Activated CD8-positive, alpha-beta memory T cell treated with anti-CD3 and anti-CD28 coated beads, Interleukin-2, amount 10 ng/mL, durations not matched to agents 7 days and 5 days (primary cell): ENCODE measurements at regions not wholly inside any gene's neighbourhood (a gene's known extent, or its start where the extent isn't known, plus 50 kb on each side); places are given as distances from the start of the nearest gene placed in this dataset.

Experiments used
- ATAC-seq: fragments of 150-1000 bp; cut with Tn5 transposase; one replicate; pipeline ENCODE4 v1.10.0; 2021; ENCODE audit warnings: moderate library complexity
- CTCF ChIA-PET: fragments of 350-600 bp; sonication (Branson Sonifier 250); formaldehyde crosslinking; loops from one replicate; lab custom pipeline; 2021; ENCODE audit warnings: antibody characterized with exemption; lab: Charles Lee
- DNase-seq: peaks from one replicate; pipeline ENCODE4 v3.0.0-alpha.2; 2020
- H3K27ac Mint-ChIP-seq: one replicate; pipeline ENCODE4 v1.8.0; 2021; ENCODE audit warnings: mild to moderate bottlenecking, mixed read lengths
- H3K27me3 Mint-ChIP-seq: one replicate; pipeline ENCODE4 v1.8.0; 2021; ENCODE audit warnings: mixed read lengths
- H3K36me3 Mint-ChIP-seq: one replicate; pipeline ENCODE4 v1.8.0; 2021; ENCODE audit warnings: mild to moderate bottlenecking, mixed read lengths
- H3K4me1 Mint-ChIP-seq: one replicate; pipeline ENCODE4 v1.8.0; 2021; ENCODE audit warnings: mixed read lengths
- H3K4me3 Mint-ChIP-seq: one replicate; pipeline ENCODE4 v1.8.0; 2021; ENCODE audit warnings: mild to moderate bottlenecking, moderate library complexity, mixed read lengths
- H3K9me3 Mint-ChIP-seq: one replicate; pipeline ENCODE4 v1.8.0; 2022; ENCODE audit warnings: low read depth, mixed read lengths

DNA sequence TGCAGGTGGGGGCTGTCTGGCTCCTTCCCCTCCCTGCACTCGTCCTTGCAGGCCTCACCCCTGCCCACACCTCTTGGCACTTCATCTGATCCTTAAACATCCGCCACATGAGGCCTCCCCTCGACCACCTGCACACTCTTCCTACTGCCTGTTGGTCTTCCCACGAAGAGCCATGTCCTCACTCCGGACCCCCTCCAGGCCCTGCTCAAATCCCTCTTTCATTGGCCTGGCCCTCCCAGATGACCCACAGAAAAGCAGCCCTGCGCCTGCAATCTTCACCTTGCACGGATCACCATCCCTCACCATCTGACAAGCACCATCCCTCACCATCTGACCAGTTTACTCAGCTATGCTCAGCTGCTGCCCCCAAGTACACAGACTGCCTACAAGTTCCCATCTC lies 193.6 kb downstream of the BCL11B start:
- H3K27ac Mint-ChIP-seq = no peak overlapping the region
- peaks cover 15% of the 10 kb centered on the region for H3K9me3 Mint-ChIP-seq
- CTCF ChIA-PET = no interaction called here
- no peak overlapping the region for H3K4me3 Mint-ChIP-seq
- peaks cover 17% of the 10 kb centered on the region for H3K36me3 Mint-ChIP-seq
- no peak for ATAC-seq
- DNase-seq = peak; percentile 23
- H3K27me3 Mint-ChIP-seq = no peaks in the 10 kb centered on the region
- H3K4me1 Mint-ChIP-seq = peaks cover 26% of the 10 kb centered on the region

DNA sequence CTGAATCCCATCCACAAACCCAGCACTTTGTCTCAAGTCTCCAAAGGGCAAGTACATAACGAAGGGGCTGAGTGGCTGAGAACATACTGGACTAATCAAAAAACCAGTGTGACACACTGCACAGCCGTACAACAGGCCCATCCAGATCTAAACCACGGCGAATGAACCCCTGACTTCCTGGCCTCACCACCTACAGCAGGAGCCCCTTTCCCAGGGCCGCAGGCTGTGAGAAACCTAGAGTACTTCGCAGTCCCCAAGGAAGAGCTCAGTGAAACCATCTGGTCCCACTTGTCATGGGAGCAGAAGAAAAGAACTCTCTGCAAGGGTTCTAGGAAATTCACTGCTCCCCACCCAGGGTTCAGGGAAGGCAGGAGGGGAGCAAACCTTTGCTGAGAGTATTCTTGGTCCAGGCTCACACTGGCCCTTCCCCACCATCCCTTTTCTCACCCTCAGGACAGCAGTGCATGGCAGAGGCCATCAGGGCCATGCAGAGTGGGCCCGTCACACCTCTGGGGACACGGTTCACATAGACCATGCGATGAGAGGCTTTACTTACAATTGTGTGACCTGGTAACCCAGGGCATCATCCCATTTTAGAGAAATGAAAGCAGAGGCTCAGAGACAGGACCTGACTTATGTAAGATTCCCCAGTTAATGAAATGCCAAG lies 192.8 kb downstream of the BCL11B start:
- Mint-ChIP-seq H3K36me3 (peaks cover 17% of the 10 kb centered on the region), H3K9me3 (peaks cover 15% of the 10 kb centered on the region), H3K27me3 (no peaks in the 10 kb centered on the region), H3K4me1 (peaks cover 26% of the 10 kb centered on the region), H3K4me3 (no peak overlapping the region), H3K27ac (no peak overlapping the region)
- CTCF ChIA-PET = no interaction called here
- no peak for ATAC-seq
- DNase-seq = peak; percentile 25

DNA sequence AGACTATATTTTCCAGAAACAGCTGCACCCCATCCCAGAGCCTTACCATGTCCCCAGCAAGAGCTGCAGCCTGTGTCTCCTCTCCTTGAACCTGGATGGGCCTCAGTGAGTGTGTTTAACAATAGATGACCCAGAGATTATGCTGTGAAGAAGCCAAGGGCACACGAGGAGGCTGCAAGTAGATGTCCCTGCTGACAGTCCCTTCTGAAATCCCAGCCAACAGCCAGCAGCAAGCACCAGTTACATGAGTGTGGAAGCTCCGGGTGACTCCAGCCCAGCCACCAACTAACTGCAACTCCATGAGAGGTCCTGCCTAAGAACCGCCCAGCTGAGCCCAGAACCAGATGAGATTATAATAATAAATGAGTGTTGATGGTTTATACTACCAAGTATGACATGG lies 191.7 kb downstream of the BCL11B start:
- DNase-seq (no peak), ATAC-seq (no peak)
- CTCF ChIA-PET = no interaction called here
- Mint-ChIP-seq H3K4me3 (no peak overlapping the region), H3K27me3 (no peaks in the 10 kb centered on the region), H3K27ac (no peak overlapping the region), H3K9me3 (peaks cover 15% of the 10 kb centered on the region), H3K4me1 (peaks cover 20% of the 10 kb centered on the region), H3K36me3 (peaks cover 17% of the 10 kb centered on the region)

DNA sequence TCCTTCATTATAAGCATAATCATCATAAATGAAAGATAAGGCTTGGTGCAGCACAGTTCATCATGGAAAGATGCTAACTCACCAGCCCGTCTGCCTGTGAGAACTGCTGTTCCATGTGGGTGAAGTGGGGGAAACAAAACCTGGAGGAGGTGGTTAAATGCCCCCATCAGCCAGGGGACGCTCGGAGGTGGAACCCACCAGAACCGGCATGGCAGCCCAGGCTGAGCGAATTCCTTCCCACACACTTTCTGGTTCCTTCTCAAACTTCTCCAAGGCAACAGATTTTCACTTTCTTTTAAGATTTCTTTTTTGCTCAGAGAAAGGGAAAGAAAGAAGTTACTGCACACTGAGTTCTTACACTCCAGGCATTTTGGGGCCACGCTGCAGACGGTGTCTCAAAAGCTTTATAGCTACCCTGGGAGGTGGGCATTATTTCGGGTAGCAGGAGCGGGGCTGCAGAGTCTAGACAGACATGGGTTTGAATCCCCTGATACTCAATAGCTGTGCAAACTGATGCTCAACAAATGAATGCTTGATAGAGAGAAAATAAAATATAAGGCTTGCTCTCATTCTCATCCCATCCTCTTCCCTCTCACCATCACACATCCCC lies 190.7 kb downstream of the BCL11B start:
- CTCF ChIA-PET = no interaction called here
- peak; percentile 18 for DNase-seq
- Mint-ChIP-seq H3K27me3 (no peaks in the 10 kb centered on the region), H3K9me3 (peaks cover 21% of the 10 kb centered on the region), H3K4me1 (peaks cover 16% of the 10 kb centered on the region), H3K4me3 (no peak overlapping the region), H3K36me3 (peaks cover 23% of the 10 kb centered on the region), H3K27ac (no peak overlapping the region)
- ATAC-seq = no peak

DNA sequence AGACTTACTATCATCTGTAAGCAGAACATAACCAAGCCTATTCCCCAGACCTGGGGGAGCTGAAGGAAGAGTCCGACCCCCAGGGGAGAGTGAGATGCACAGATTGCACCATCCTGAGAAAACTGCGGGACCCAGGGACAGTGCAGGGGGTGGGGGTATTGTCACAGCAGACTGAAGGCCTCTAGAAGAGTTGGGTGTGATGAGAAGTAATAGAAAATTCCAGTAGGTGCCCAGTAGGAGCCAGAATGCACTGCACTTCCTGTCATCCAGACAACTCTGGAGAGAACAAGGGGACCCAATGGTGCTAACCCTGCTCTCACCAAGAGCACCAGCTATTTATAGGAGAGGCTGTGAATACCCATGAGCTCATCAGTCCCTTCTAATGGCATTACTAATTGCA lies 190.1 kb downstream of the BCL11B start:
- Mint-ChIP-seq H3K27me3 (no peaks in the 10 kb centered on the region), H3K4me1 (peaks cover 11% of the 10 kb centered on the region), H3K4me3 (no peak overlapping the region), H3K9me3 (peaks cover 22% of the 10 kb centered on the region), H3K27ac (no peak overlapping the region), H3K36me3 (peaks cover 26% of the 10 kb centered on the region)
- CTCF ChIA-PET = no interaction called here
- ATAC-seq (no peak), DNase-seq (peak; percentile 4)

DNA sequence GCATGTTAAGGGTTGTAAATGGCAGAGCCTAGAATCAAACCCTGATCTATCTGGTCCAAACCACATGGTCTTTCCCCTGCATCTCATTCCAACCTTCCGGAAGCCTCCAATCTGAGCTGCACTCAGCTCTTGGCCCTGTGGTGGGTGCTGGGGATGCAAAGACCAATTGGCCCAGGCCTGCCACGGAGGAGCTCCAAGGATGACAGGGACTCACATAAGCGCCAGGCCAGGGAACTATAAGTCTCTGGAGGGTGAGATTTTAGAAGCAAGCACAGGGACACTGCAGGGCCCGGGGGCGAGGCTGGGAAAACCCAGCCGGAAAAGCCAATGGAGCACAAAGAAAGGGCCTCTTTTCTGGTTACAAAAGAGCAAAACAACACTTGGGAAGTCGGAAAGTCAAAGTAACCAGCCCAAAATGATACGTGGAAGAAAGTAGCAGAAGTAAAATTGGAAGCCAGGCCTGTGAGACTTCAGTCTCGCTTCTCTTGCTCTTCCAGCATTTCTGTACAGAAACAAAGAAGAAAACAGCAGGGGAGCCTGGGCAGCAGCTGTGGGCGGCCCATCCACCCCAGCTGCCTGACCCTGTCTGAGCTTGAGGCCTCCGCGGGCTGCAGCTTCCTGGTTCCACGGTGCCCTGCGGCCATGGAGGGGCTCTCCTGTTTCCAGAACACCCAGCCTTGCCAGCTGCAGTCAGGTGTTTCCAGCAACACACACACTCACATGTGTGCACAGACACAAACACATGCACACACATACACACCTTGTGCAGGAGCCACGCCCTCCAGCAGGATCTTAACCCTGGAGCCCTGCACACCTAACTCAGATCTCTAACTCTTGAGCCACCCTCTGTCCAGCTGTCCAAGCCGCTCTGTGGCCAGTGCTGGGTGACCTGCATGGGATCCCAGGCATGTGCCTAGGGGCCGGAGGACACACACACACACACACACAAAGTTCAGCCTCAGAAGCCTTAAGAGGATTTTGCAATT lies 178.2 kb downstream of the BCL11B start:
- no peaks in the 10 kb centered on the region for H3K27me3 Mint-ChIP-seq
- ATAC-seq (no peak), DNase-seq (no peak)
- peaks cover 8% of the 10 kb centered on the region for H3K9me3 Mint-ChIP-seq
- H3K4me3 Mint-ChIP-seq = no peak overlapping the region
- no peaks in the 10 kb centered on the region for H3K4me1 Mint-ChIP-seq
- H3K36me3 Mint-ChIP-seq = peaks cover 2% of the 10 kb centered on the region
- CTCF ChIA-PET = interaction anchor here (1.5 to 1.9 kb wide), 2 partner anchors 8 to 44 kb away, joined by 5 read pairs; no protein-coding TSS in a partner anchor
- no peak overlapping the region for H3K27ac Mint-ChIP-seq

DNA sequence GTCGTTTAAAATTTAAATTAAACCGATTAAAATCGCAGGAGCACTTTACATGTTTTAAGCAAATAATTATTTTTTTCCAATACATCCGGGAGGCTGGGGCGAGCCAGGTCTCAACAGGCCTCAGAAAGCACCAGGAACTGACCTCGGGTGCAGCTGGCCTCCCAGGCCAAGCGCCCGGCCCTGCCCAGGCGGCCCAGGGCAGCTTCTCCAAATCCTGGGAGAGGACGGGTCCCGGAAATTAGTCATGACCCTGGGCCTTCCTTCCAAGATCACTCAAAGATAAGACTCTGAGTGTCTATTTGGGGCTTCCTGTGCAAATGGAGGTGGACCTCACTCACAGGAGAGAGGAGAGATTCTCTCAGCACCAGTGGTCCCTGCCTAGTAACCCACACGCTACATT lies 177.1 kb downstream of the BCL11B start:
- Mint-ChIP-seq H3K9me3 (peaks cover 8% of the 10 kb centered on the region), H3K4me1 (no peaks in the 10 kb centered on the region), H3K27ac (no peak overlapping the region), H3K4me3 (no peak overlapping the region), H3K36me3 (peaks cover 2% of the 10 kb centered on the region), H3K27me3 (no peaks in the 10 kb centered on the region)
- no peak for ATAC-seq
- CTCF ChIA-PET = interaction anchor here (1.9 kb wide), 1 partner anchor 9 kb away, joined by 5 read pairs; no protein-coding TSS in a partner anchor
- no peak for DNase-seq

DNA sequence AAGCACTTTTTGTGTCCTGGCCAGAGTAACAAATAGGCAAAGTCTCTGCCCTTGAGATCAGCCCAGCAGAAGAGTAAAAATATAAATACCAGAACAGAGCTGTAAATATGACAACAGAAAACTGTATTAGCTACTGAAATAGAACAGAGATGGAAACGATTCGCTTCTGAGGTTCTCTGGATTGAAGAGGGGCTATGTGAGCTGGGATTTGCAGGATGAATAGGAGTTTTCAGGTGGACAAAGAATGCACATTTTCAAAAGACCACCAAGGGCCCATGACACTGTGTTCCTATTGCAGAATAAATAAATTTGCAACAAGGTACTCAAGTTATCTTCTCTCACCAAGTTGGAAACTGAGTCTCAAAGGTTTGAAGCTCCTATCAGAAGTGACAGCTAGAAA lies 176.6 kb downstream of the BCL11B start:
- no peak overlapping the region for H3K4me3 Mint-ChIP-seq
- no peak for ATAC-seq
- DNase-seq = no peak
- H3K27ac Mint-ChIP-seq = no peak overlapping the region
- CTCF ChIA-PET = interaction anchor here (1.9 kb wide), 1 partner anchor 10 kb away, joined by 5 read pairs; no protein-coding TSS in a partner anchor
- peaks cover 8% of the 10 kb centered on the region for H3K9me3 Mint-ChIP-seq
- H3K27me3 Mint-ChIP-seq = no peaks in the 10 kb centered on the region
- no peaks in the 10 kb centered on the region for H3K4me1 Mint-ChIP-seq
- peaks cover 2% of the 10 kb centered on the region for H3K36me3 Mint-ChIP-seq

DNA sequence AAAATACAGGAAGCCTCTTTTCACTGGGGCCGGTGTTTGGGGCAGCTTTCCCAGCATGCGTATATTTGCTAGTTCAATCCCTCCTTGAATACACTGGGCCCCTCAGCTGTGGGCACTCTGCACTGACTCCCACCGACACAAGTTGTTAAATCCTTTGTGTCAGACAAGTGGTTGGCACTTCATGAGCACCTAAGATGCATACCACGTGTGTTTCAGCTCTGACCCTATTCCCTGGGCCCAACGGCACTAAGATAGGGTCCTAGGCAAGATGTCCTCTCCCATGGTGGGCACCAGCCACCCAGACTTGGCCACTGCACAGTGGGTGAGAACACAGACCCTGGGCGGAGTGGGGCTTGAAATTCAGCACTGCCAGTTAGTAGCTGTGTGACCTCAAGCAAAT lies 173.8 kb downstream of the BCL11B start:
- H3K9me3 Mint-ChIP-seq = no peaks in the 10 kb centered on the region
- H3K27me3 Mint-ChIP-seq = no peaks in the 10 kb centered on the region
- no peaks in the 10 kb centered on the region for H3K36me3 Mint-ChIP-seq
- CTCF ChIA-PET = no interaction called here
- H3K4me3 Mint-ChIP-seq = no peak overlapping the region
- H3K4me1 Mint-ChIP-seq = no peaks in the 10 kb centered on the region
- H3K27ac Mint-ChIP-seq = no peak overlapping the region
- DNase-seq (no peak), ATAC-seq (no peak)

DNA sequence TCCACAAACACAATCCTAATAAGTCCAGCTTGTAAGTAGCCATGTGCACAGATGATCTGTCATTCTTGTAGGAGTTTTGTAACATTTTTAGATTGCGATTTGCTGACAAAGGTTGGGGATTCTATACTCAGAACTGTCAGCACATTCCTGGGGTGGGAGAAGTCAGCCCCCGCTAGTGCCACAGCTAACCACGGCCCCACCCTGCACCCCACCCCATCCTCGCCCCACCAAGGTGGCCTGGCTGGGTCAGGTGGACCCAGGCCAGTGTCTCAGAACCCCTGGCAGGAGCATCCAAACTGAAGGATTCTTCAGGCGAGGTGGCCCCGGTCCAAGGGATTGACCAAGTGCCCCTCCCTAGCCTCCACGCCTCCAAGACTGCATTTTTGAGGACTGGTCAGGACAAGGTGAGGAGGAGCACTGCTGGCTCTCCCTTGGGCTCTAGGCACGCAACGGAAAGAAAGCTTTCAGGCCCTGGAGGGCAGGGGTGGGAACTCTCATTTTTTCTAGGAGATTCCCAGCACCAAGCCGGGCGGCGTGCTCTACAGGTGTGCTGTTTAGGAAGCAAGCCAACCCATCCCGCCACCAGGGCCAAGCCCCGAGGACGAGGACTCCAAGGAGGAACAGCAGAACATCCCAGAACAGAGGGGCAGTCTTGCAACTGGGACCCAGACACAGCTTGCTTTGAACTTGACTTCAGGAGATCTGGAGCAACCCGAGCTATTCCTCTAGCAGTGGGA lies 172.8 kb downstream of the BCL11B start:
- no peak for DNase-seq
- H3K27ac Mint-ChIP-seq = no peak overlapping the region
- no peaks in the 10 kb centered on the region for H3K9me3 Mint-ChIP-seq
- H3K4me1 Mint-ChIP-seq = no peaks in the 10 kb centered on the region
- no peak for ATAC-seq
- CTCF ChIA-PET = no interaction called here
- no peaks in the 10 kb centered on the region for H3K36me3 Mint-ChIP-seq
- no peak overlapping the region for H3K4me3 Mint-ChIP-seq
- H3K27me3 Mint-ChIP-seq = no peaks in the 10 kb centered on the region

DNA sequence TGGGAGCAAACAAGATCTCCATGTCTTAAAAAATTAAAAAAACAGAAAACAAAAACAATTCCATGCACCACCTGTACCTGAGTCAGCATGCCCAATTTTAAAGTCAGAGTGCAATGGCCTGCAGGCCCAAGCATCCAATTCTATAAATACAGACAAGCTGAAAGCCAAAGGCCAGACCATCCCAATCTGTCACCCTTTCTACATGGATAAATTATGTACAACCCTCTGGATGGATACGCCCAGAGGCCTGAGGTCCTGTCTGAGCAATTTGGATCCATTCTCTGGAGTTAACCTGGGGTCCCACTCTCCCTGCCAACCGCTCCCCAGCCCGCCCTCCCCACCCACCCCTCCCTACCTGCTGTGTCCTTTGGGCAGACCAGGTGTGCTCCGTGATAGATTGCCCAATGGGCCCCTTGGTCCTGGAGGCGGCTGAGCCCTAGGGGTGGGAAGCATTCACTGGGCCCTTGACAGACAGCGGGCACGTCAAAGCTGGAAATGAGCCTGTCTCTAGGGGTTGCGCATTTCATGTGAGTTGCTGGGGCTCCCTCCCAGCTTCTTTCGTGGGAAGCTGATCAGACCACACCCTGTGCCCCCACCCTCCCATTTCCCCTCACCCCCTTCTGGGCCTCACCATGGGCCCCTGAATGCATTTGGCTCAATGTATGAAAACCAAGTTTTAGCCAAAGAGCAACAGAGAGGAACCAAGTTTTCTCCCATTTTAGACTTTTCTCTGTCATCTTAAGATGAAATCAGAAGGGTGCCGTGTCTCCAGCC lies 171.3 kb downstream of the BCL11B start:
- Mint-ChIP-seq H3K27ac (no peak overlapping the region), H3K36me3 (peaks cover 1% of the 10 kb centered on the region), H3K4me1 (no peaks in the 10 kb centered on the region), H3K9me3 (peaks cover 4% of the 10 kb centered on the region), H3K27me3 (no peaks in the 10 kb centered on the region), H3K4me3 (no peak overlapping the region)
- DNase-seq = no peak
- CTCF ChIA-PET = no interaction called here
- no peak for ATAC-seq

DNA sequence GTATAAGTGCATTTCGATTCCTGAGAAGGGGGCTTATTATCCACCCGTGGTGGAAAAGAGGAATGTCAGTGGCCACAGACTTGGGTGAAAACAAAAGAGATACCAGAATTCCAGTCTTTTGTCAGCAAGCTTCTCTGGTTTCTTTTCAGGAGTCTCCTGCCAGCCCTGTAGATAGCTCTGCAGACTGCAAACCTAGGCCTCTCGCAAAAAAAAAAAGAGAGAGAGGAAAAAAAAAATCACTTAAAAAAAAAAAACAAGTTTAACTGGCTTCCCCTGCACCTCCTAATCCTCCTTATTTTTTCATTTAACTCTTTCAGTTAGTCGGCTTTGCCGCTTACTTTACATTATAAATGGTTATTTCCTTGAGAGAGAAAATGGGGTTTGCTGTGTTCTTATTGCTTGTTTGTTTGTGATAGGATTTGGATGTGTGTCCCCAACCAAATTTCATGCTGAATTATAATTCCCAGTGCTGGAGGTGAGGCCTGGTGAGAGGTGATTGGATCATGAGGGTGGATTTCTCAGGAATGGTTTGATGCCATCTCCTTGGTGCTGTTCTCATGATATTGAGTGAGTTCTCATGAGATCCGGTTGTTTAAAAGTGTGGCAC lies 170.0 kb downstream of the BCL11B start:
- ATAC-seq = no peak
- no peaks in the 10 kb centered on the region for H3K4me1 Mint-ChIP-seq
- CTCF ChIA-PET = no interaction called here
- no peak overlapping the region for H3K4me3 Mint-ChIP-seq
- H3K9me3 Mint-ChIP-seq = peaks cover 6% of the 10 kb centered on the region
- H3K36me3 Mint-ChIP-seq = peaks cover 3% of the 10 kb centered on the region
- no peaks in the 10 kb centered on the region for H3K27me3 Mint-ChIP-seq
- no peak for DNase-seq
- no peak overlapping the region for H3K27ac Mint-ChIP-seq
